Epidermal melanocyte (primary cell): ENCODE measurements at regions not wholly inside any gene's neighbourhood (a gene's known extent, or its start where the extent isn't known, plus 50 kb on each side); places are given as distances from the start of the nearest gene placed in this dataset.

ENCODE experiments used
- DNase-seq: peaks from one replicate; pipeline ENCODE4 v3.0.0; 2011; ENCODE audit warnings: low spot score; ENCODE audit not compliant: insufficient read length

DNA sequence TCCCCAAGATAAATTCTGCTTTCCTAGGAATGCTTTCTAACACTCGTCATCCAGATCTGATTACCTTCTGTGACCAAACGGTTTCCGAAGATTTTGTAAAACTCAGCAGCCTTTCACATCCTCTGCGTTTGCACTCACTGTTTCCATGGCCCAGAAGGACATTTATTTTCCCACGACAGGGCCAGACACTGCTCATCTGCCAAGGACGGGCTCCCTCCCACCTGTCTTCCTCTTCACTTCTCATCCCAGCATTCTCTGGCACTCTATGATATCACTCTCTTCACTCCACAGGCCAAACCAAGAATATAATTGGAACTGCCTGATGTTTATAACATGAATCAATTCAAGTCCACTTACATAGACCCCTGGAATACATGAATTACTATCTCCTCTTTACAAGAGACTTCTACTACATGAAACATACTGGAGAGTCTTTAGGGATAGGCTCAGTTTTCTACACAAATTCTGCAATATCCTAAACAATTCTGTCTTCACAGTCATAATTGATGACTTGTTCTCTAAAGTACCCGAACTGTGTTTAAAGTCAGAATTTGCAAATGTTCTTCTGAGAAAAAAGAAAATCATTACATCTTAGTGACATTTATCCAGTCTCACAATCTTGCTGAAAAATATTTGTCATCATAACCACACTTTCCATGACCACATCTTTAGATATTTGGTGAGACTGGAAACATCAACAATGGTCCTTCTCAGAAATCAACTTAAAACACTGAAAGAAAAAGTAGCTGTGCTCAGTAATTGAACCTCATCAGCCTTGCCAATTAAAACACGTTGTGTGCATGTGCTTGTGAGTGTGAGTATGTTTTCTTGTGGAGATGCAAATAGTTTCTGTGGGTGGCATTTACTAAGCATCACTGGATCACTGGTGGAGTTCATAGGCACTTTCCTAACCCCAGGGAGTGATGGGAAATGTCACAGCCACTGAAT is 79.5 kb upstream of the PRSS58 start:
- DNase-seq: no peak

DNA sequence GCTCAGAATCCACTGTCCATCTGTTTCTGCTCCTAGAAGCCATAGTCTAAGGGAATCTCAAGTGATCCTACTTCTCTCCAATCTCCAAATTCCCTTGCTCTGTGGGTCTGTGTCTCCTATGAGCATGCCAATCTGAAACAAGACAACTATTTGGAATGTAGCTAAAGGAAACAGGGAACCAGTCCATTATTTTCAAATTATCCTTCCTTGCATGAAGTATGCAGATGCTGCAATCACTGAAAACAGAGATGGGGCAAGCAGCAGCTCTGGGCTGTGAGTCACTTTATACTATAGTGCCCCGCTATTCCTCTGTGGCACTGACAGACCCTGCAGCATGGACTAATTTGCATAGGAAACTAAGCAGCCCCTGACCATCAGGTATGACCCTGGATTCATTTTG is 76.9 kb upstream of the PRSS58 start:
- no peak for DNase-seq

DNA sequence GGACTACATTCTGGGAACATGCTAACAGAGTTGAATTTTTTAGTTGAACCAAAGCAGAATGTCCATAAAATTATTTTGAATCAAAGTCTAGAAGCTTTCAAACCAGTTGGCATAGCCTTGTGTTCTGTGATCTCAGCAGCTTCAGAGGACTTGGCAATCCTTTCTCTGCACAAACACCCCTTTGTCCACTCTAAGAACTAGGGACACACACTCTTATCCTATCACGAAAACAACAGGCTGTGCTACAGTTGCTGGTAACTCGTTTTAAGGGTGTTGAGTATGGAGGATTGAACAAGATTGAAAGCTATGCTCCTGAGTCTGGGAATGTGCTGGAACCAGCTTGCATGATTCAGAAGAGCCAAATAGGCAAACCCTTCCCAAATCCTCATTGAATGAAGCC is 76.4 kb upstream of the PRSS58 start:
- DNase-seq: no peak

DNA sequence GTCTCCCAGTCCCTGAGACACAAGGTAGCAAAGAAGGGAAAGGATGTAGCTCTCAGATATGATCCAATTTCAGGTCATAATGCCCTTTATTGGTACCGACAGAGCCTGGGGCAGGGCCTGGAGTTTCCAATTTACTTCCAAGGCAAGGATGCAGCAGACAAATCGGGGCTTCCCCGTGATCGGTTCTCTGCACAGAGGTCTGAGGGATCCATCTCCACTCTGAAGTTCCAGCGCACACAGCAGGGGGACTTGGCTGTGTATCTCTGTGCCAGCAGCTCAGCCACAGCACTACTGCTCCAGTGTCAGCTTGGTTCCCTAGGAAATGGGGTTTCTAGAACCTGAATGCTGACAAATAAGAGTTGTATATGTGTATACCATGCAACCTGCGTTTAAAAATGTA is 74.6 kb upstream of the PRSS58 start:
- DNase-seq: no peak

DNA sequence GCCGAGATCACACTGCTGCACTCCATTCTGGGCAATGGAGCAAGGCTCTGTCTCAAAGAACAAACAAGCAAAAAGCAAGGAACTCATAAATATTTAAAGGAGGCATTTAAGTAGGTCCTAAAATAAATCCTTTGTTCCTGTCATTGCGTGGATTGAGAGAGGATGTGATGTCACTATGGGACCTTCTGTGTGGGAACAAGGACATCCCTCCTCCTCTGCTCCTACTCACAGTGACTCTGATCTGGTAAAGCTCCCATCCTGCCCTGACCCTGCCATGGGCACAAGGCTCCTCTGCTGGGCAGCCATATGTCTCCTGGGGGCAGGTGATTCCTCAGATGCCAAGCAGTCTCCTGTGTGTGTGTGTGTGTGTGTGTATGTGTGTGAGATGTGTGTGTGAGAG is 74.1 kb upstream of the PRSS58 start:
- no peak for DNase-seq

DNA sequence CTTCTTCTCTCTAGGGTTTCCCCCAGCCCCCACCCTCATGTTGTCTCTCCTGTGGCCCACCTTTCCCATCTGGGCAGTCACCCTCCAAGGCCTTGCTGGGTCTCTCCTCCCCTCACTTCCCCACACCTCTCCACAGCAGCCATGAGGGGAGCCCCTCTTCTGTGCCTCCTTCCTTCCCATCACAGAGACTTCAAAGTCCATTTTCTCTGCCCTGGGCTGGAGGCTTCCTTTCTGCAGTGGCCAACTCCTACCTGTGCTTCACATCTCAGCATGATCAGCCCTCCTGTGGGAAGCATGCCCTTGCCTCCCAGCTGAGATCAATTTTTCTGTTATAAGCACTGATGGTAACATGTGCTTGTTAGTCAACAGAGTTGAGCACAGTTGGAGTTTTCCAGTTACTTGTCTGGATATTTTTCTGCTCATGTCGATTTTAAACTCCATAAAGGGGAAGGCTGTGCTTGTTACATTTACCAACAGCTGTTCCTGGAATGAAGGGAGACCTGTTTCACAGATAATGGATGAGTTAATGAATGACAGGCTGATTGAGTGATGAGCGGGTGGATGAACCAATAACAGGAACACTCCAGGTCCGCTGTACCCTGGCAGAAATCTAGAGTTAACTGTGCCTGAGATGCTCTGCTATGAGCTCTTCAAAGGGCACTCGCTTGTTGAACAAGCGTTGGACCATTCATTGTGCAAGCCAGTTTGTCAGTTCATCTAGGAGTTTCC is 71.4 kb upstream of the PRSS58 start:
- no peak for DNase-seq

DNA sequence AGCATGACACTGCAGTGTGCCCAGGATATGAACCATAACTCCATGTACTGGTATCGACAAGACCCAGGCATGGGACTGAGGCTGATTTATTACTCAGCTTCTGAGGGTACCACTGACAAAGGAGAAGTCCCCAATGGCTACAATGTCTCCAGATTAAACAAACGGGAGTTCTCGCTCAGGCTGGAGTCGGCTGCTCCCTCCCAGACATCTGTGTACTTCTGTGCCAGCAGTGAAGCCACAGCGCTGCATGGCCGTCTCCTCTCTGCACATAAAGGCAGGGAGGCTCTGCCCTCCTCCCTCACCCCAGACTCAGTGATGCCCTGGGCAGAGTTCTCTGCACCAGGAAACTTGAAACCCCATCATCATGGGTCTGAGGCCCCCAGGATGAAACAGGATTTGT is 70.7 kb upstream of the PRSS58 start:
- no peak for DNase-seq

DNA sequence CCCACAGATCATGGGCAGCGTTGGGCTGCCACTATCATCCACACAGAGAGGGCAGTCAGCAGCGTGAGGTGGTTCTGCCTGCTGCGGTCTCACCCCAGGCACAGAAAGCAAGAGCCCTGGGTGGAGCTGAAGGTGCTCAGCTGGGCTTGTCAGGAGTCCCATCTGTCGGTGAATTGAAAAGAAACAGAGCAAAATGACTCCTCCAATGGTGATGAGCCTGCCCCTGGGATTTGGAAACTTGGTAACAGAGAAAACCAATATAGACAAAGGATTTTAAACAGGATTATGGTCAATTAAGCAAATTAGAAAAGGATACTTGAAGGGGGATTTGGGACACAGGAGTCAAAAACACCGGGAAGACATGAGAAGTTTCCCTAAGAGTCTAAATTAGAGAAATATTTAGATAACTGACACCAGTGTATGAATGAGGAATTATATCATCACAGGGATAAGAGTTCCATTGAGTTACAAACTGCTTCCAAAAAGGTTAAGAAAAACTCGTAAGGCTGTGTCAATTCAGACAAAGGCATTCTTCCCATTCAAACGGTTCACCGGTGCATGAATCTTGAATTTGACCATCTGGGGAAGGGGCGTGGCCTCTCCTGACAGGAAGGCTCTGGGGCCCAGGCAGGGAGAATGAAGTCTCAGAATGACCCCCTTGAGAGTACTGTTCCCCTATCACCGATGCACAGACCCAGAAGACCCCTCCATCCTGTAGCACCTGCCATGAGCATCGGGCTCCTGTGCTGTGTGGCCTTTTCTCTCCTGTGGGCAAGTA is 70.0 kb upstream of the PRSS58 start:
- DNase-seq: no peak

DNA sequence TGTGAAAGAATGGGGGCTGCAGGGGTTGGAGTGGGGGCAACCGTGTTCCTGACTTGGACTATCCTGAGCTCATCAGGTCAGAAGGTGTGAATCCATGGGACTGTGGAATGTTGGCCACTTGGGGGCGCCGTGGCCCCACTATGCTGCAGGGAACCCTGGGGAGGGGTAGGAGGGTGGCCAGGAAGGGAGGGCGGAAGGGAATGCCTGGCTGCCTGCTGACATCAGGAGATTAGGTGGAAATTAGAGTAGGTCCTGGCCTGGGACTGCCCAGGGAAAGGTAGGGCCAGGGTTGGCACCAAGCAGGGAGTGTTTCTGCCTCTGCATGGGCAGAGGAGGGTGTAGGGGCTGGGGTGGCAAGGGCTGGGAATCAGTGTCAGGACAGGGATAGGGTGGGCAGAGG is 65.8 kb upstream of the PRSS58 start:
- DNase-seq: no peak

DNA sequence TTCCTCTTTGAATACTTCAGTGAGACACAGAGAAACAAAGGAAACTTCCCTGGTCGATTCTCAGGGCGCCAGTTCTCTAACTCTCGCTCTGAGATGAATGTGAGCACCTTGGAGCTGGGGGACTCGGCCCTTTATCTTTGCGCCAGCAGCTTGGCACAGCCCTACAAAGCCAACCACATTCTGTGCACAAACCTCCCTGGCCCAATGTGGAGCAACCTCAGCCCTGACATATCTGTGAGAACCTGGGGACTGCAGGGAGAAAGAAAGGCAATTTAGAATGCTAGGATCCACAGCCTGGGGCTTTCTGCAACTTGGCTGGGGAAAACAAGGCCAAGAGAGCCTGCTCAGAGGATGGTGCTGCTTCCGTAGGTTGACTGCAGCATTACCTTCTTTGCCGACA is 63.5 kb upstream of the PRSS58 start:
- DNase-seq: no peak

DNA sequence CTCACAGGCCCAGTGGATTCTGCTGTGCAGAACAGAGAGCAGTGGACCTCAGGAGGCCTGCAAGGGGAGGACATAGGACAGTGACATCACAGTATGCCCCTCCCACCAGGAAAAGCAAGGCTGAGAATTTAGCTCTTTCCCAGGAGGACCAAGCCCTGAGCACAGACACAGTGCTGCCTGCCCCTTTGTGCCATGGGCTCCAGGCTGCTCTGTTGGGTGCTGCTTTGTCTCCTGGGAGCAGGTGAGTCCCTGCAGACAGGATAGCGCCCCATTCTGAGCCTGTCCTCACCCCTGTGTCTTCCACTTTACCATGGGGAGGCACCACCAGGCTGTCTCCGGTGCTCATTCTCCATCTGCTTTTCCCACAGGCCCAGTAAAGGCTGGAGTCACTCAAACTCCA is 63.0 kb upstream of the PRSS58 start:
- no peak for DNase-seq

DNA sequence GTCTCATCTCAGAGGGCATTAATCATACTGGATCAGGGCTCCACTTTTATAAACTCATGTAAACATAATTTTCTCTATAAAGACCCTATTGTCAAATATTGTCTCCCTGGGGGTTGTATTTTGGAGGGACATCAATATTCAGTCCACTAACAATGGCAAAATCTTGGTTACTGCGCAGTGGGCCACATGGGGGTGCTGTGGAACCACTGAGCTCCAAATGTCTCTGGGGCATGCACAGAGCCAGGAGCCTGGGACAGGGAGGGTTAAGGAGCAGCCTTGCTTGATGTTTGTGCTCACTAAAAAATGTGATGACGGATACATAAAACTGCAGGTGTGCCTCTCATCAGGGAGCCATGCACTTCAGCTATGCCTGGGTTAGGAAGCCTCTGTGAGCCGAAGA is 62.1 kb upstream of the PRSS58 start:
- no peak for DNase-seq

DNA sequence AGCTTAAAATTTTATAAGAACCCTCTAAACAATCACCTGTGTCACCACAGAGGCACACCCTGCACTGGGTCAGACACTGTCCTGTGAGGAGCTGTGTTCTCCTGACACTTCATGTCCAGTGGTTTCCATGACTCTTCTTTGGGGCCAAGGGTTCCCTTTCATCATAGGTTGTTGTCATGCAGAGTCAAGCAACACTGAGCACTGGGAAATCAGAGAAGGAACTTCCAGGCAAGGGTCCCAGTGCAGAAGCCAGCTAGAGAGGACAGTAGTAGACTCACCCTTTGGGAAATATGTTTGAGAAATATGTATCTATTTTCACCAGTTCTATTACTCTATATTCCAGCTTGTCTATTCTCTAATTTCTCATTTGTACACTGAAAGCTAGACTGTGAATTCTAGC is 56.4 kb upstream of the PRSS58 start:
- DNase-seq: no peak

DNA sequence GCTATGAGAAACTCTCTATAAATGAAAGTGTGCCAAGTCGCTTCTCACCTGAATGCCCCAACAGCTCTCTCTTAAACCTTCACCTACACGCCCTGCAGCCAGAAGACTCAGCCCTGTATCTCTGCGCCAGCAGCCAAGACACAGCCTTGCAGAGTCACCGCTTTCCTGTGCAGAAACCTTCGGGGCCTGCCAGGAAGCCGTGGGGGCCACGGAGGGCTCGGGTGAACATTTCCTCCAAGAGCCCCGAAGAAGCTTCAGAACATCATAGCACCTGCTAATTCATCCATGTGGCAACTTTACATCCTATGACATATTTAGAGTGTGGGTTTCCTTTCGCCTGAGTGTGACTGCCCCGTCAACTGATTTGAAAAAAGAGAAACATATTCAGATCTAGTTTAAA is 55.7 kb upstream of the PRSS58 start:
- no peak for DNase-seq

DNA sequence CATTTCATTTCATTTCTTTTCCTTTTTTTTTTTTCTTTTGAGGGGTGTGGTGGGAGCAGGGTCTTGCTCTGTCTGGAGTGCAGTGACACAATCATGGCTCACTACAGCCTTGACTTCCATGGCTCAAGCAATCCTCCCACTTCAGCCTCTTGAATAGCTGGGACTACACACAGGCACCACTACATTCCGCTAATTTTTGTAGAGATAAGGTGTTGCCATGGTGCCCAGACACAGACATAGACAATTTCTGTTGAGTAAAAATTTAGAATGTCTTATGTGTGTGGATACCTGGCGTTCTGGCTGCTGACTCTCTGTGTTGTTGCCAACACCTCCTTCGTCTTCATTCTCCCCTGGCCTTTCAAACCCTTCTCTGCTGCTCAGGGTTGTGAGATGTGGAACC is 54.0 kb upstream of the PRSS58 start:
- no peak for DNase-seq

DNA sequence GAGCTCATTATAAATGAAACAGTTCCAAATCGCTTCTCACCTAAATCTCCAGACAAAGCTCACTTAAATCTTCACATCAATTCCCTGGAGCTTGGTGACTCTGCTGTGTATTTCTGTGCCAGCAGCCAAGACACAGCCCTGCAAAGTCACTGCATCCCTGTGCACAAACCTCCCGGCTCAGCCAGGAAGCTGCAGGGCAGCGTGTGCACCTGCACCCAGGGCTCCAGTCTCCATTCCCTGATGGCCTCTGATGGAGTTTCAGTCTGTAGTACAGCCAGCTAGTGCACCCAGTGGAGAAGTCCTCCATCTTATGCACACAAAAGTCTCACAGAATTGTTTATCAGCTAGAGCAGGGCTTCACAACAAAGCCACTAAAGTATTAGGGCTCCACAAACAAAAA is 51.1 kb upstream of the PRSS58 start:
- DNase-seq: no peak

DNA sequence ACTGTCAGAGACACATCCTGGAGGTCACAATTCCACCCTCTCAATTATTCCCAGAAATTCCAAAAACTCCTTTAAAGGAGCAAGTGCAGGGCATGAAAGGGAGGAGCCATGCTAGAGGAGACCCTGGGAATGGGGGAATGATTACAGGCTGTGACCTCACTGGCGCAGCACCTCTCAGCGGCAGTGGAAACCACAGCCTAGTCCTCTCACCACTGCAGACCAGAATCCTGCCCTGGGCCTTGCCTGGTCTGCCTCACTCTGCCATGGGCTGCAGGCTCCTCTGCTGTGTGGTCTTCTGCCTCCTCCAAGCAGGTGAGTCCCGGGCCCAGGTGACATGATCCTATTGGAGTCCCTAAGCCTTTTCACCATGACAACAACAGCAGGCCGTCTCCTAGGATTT is 50.5 kb upstream of the PRSS58 start:
- DNase-seq: no peak
